ENCODE measurements at regions not wholly inside any gene's neighbourhood (a gene's known extent, or its start where the extent isn't known, plus 50 kb on each side); places are given as distances from the start of the nearest gene placed in this dataset.
"Not testable (repeated sequence)": the region's sequence is repeated elsewhere in the genome, so short reads cannot be mapped to it uniquely, and the experiment has no call there.

- DNase-seq (ENCODE audit: low spot score): no peak
Measured at GRCh38 chr17:31621566-31621965, 230.1 kb downstream of the RAB11FIP4 start.

DNA sequence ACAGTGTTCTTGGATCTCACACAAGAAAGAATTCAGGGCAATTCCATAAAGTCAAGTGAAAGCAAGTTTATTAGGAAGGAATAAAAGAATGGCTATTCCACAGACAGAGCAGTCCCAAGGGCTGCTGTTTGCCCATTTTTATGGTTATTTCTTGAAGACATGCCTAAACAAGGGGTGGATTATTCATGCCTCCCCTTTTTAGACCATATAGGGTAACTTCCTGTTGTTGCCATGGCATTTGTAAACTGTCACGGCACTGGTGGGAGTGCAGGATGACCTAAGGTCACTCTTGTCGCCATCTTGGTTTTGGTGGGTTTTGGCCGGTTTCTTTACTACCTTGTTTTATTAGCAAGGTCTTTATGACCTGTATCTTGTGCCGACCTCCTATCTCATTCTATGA lies 219.6 kb downstream of the RAB11FIP4 start:
- not testable (repeated sequence) for DNase-seq (ENCODE audit: low spot score)

- no peak for DNase-seq (ENCODE audit: low spot score)
Measured at GRCh38 chr17:31609996-31610910, 218.8 kb downstream of the RAB11FIP4 start.

DNA sequence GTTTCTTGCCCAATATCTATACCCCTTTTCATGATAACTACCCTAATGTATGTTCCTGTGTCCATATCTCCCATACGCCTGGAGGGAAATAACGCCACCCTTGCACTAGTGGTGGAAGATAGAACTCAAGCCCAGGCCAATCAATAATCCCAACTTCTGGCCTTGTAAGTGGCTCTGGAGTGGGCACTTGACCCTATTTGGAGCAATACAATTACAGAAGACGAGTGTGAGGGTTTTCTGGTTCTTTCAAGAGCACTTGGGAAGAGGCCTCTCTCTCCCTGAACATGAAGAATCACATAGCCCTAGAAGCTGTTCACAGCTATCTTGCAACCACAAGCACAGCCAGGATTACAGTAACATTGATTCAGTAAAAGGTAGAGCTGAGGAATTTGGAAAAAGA lies 217.9 kb downstream of the RAB11FIP4 start:
- no peak for DNase-seq (ENCODE audit: low spot score)

DNA sequence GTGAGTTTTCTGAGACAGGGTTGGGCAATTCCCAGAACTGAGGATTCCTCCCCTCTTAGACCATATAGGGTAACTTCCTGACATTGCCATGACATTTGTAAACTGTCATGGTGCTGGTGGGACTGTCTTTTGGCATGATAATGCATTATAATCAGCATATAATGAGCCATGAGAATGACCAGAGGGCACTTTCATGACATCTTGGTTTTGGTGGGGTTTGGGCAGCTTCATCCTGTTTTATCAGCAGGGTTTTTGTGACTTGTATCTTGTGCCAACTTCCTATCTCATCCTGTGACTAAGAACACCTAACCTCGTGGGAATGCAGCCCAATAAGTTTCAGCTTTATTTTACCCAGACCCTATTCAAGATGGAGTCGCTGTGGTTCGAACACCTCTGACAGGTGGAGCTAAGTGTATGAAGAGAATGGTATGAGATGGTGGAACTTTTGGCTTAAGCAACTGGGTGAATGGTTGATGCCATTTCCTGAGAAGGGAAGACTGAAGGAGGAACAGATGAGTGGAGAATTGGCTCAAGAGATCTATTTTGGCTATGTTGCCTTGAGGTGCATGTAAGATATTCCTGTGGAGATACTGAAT lies 217.3 kb downstream of the RAB11FIP4 start:
- no peak for DNase-seq (ENCODE audit: low spot score)

DNA sequence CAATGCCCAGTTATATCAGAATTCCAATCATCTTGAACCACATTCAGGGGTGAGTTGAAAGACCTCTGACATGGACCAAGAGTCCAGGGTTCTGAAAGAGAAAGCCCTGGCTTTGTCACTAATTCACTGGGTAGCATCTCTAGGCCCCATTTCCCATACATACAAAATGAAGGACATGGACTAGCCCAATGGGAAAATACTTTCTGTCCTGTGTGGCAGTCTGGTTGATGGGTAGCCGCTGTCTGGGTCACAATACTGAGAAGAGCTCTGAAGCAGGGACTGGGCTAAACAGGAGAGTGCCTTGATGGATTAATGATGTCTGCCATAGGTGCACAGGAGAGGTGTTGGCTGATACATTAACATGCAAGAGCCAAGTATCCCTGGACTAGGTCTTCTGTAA lies 214.3 kb downstream of the RAB11FIP4 start:
- no peak for DNase-seq (ENCODE audit: low spot score)

DNA sequence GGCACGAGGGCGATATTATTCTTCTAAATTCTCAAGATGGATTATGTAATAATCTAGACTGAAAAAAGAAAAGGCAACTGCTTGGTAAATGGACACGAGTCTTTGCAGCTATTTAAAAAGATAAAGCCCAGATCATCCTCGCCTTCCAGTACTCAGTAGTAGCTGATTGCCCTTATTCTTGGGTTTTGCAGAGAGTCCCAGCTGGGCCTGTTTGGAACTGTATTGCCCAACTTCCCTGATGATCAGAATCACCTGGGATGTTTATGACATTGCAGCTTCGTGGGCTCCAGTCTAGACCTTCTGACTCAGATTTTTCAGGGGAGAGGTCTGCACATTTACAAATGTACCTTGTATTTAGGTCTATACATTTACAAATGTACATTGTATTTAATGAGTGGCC lies 213.5 kb downstream of the RAB11FIP4 start:
- DNase-seq (ENCODE audit: low spot score): no peak

DNA sequence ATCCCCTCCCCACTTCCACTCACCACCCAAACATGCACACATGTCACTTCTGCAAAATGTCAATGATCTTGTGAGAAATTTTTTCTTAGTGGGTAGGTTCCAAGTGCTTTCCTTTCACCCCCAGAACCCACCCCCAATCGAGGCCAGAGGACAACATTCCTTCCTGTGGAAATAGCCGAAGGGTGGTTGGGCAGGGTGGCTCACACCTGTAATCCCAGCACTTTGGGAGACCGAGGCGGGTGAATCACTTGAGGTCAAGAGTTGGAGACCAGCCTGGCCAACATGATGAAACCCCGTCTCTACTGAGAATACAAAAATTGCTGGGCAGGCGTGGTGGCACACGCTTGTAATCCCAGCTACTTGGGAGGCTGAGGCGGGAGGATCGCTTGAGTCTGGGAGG lies 208.7 kb downstream of the RAB11FIP4 start:
- not testable (repeated sequence) for DNase-seq (ENCODE audit: low spot score)

GRCh38 chr17:31598921-31599571 lies 207.6 kb downstream of the RAB11FIP4 start:
- no peak for DNase-seq (ENCODE audit: low spot score)

DNA sequence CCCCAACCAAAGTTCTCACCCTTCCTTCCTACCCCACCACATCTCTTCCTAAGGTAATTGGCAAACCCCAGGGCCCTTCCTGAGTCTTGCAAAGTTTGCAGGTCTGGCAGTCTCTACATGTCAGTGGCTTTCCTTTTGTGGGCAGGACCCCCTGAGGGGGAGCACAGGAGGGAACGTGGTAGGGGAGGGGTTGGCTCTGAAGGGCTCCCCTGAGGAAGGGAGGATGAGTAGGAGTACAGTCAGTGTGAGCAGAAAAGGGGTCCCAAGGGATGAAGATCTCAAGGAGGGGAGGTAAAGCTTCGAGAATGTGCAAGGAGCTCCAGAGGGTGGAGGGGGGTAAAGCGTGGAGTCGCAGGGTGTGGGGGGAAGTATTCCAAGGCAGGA lies 206.9 kb downstream of the RAB11FIP4 start:
- no peak for DNase-seq (ENCODE audit: low spot score)

DNA sequence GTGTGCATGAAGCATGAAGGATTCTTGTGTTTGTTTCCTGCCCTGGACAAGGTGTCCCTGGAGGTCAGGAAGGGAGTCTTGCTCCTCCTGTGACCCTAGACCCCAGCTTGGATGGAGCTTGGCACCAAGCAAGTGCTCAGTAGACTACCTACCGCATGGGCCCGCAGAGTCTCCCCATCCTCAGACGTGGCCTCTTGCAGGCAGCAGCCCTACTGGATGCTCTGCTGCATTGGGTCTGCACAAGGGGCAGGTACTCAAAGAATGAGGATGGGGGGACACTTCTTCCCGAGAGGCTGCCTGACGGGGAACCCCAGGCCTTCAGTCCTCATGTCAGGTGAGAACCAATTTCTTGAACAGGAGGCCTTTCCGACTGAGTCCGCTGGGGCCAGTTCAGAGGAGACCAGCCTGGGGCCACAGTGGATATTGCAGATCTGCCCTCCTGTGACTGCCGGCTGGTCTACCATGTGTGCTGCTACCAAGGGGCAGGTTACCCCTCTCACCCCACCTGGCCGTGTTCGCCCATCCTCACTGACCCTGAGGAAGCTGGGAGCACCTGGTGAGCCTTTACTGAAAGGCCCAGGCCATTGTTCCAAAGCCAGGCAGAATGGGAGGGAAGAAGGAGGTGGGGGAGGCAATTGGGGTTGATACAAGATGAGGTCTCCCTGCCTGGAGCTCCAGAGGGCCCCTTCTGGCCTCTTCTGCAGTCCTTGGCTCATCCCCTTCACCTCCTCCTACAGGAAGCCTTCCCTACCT lies 206.3 kb downstream of the RAB11FIP4 start:
- no peak for DNase-seq (ENCODE audit: low spot score)

GRCh38 chr17:31596382-31597323 lies 205.2 kb downstream of the RAB11FIP4 start:
- peak; percentile 26 for DNase-seq (ENCODE audit: low spot score)

GRCh38 chr17:31595666-31596381 lies 204.3 kb downstream of the RAB11FIP4 start:
- DNase-seq (ENCODE audit: low spot score): no peak

- no peak for DNase-seq (ENCODE audit: low spot score)
Measured at GRCh38 chr17:31595076-31595475, 203.6 kb downstream of the RAB11FIP4 start.

- no peak for DNase-seq (ENCODE audit: low spot score)
Measured at GRCh38 chr17:31594416-31594815, 202.9 kb downstream of the RAB11FIP4 start.

GRCh38 chr17:31593806-31594205 lies 202.3 kb downstream of the RAB11FIP4 start:
- no peak for DNase-seq (ENCODE audit: low spot score)

DNA sequence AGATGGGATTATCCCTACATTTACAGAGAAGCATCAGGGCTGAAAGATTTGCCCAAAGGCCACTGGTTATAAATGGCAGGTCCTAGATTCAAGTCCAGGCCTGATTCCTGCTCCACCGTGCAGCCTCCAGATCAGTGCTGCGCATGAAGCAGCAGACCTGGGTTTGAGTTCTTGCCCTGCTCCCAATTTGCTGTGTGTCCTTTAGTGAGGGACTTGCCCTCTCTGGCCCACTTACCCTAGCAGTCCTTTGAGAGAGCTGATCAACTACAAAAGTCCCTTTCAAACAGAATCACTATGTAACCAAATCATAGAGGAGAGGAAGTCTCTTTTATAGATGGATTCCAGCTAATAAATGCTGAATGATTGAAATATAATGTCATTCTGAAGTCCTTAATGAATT lies 200.4 kb downstream of the RAB11FIP4 start:
- DNase-seq (ENCODE audit: low spot score): no peak

GRCh38 chr17:31588512-31588911 lies 197.0 kb downstream of the RAB11FIP4 start:
- no peak for DNase-seq (ENCODE audit: low spot score)

DNA sequence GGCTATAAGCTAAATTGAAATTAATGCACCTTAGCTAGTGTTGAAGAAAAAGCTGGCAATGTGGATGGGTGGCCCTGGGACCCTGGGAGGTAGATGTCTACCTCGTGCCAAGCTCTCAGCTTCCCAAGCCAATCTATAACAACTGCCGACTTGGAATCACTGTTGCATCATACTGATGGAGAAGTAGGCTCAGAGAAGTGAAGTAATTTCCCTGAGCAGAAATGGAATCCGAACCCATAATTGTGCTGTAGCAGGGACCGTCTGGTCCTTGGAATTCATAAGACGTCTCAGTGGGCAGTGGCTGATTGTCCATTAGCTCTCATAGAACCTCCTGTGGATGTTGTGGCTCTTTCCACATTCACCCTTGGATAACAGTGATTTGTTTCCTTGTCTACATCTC lies 196.6 kb downstream of the RAB11FIP4 start:
- DNase-seq (ENCODE audit: low spot score): no peak

All from LoVo (cell line).